Vagina (tissue), 2 donors: ENCODE measurements at regions not wholly inside any gene's neighbourhood (a gene's known extent, or its start where the extent isn't known, plus 50 kb on each side); places are given as distances from the start of the nearest gene placed in this dataset.

Experiments used
- POLR2A ChIP-seq, 2 donors: fragments of 450-650 bp; IDR thresholded peaks; one replicate each; pipeline ENCODE4 v1.6.1; 2017; ENCODE audit warnings: antibody characterized with exemption in 2 of 2, mild to moderate bottlenecking in 2 of 2, moderate library complexity in 2 of 2
- TF ChIP-seq, protein P1 (sequence below), 3 experiments: fragments of 450-650 bp in 2 of 3; fragments of 200-600 bp in 1 of 3; sonication (generic) in 1 of 3; IDR thresholded peaks; one replicate each; pipeline ENCODE4 v1.5.1; 2017 to 2019; ENCODE audit warnings: antibody characterized with exemption in 3 of 3, mild to moderate bottlenecking in 2 of 3, moderate library complexity in 2 of 3

- TF ChIP-seq, protein P1, sequence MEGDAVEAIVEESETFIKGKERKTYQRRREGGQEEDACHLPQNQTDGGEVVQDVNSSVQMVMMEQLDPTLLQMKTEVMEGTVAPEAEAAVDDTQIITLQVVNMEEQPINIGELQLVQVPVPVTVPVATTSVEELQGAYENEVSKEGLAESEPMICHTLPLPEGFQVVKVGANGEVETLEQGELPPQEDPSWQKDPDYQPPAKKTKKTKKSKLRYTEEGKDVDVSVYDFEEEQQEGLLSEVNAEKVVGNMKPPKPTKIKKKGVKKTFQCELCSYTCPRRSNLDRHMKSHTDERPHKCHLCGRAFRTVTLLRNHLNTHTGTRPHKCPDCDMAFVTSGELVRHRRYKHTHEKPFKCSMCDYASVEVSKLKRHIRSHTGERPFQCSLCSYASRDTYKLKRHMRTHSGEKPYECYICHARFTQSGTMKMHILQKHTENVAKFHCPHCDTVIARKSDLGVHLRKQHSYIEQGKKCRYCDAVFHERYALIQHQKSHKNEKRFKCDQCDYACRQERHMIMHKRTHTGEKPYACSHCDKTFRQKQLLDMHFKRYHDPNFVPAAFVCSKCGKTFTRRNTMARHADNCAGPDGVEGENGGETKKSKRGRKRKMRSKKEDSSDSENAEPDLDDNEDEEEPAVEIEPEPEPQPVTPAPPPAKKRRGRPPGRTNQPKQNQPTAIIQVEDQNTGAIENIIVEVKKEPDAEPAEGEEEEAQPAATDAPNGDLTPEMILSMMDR (IDR thresholded peaks at IDR 0.05), result no peak
- TF ChIP-seq POLR2A (IDR thresholded peaks at IDR 0.05), result no peak
Observed at GRCh38 chr6:134577998-134578397, 260.1 kb upstream of the SGK1 start.
